ENCODE measurements at regions not wholly inside any gene's neighbourhood (a gene's known extent, or its start where the extent isn't known, plus 50 kb on each side); places are given as distances from the start of the nearest gene placed in this dataset.

DNA sequence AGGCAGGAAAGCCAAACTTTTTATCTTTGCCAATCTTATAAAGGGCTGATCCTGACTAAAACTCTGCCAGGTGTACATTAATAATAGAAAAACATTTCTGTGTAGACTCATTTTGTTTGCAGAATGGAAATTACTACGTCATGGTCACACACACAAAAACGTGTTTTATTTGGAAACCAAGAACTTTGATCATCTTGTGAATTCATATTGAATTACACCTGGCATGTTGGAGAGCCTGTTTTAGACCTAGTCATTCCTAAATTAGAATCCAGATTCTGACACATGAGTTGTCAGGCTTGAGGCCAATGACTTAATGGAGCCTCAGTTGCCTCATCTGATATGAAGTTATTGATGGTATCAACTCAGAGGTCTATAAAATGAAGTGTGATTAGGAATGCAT, 235.6 kb upstream of the TENM4 start:
- no peak overlapping the region for H3K56ac ChIP-seq (ENCODE audit: insufficient read length, low read depth, low read length)

More for the DNA sequence above, 235.6 kb upstream of the TENM4 start:
- WGBS (ENCODE audit: extremely low coverage, insufficient read length, low lambda C conversion rate), result no CpG with 5 or more reads among the region's 2 CpGs
- no peaks in the 10 kb centered on the region for H3K9me3 ChIP-seq (ENCODE audit: control insufficient read depth, low read depth, low read length)
- Mint-ChIP-seq H3K27me3 (ENCODE audit: low read depth) (peaks cover 23% of the 10 kb centered on the region), H3K9me3 (no peaks in the 10 kb centered on the region; a peak in 1 of 5 replicates), H3K27ac (no peak overlapping the region), H3K4me1 (peaks cover 61 to 62% of the 10 kb centered on the region in 2 experiments), H3K4me3 (no peak overlapping the region), H3K36me3 (ENCODE audit: insufficient read depth in 1 of 3, low read depth in 3 of 3) (no peaks in the 10 kb centered on the region)
- no peaks in the 10 kb centered on the region for H3K23me2 ChIP-seq (ENCODE audit: insufficient read length, low read depth, low read length, poor library complexity, severe bottlenecking)
- no peak overlapping the region for H2BK5ac ChIP-seq (ENCODE audit: insufficient read length, low read length)
- H2BK120ac ChIP-seq (ENCODE audit: low read depth, low read length, poor library complexity, severe bottlenecking), result no peak overlapping the region
- no peak overlapping the region for H2BK12ac ChIP-seq (ENCODE audit: insufficient read length, low read depth, low read length)
- H3K9ac ChIP-seq (ENCODE audit: extremely low read depth, insufficient read length, low read length), result no peak overlapping the region
- no peak overlapping the region for H3K4ac ChIP-seq (ENCODE audit: low read depth, low read length)
- no peaks in the 10 kb centered on the region for H4K20me1 ChIP-seq (ENCODE audit: control insufficient read depth, insufficient read depth, insufficient read length)
- no peak overlapping the region for H3K27ac ChIP-seq (ENCODE audit: insufficient read length, low read depth, low read length)
- no peak overlapping the region for H3K23ac ChIP-seq (ENCODE audit: insufficient read length, low read depth, low read length)
- no peak overlapping the region for H4K91ac ChIP-seq (ENCODE audit: insufficient read length, low read depth, low read length)
- H3K4me2 ChIP-seq (ENCODE audit: insufficient read depth, insufficient read length, low read length), result no peak overlapping the region
- no peak overlapping the region for H2BK15ac ChIP-seq (ENCODE audit: low read depth, low read length)
- no peaks in the 10 kb centered on the region for H3K79me2 ChIP-seq (ENCODE audit: insufficient read depth, low read length)
- no peak overlapping the region for H4K5ac ChIP-seq (ENCODE audit: insufficient read length, low read depth, low read length)
- no peak for TF ChIP-seq CTCF (conservative IDR thresholded peaks at IDR 0.05)
- H3T11ph ChIP-seq (ENCODE audit: low read length), result no peak overlapping the region
- no peaks in the 10 kb centered on the region for H3K27me3 ChIP-seq (ENCODE audit: insufficient read depth, low read length)
- no peak overlapping the region for H2BK20ac ChIP-seq (ENCODE audit: low read depth, low read length, poor library complexity, severe bottlenecking)
- H3K4me1 ChIP-seq (ENCODE audit: insufficient read depth, low read length), result no peaks in the 10 kb centered on the region; the same call in 1 of the 2 replicates
- H3K18ac ChIP-seq (ENCODE audit: insufficient read length, low read depth, low read length), result no peak overlapping the region
- H3K14ac ChIP-seq (ENCODE audit: insufficient read depth, low read length), result no peak overlapping the region
- no peak overlapping the region for H2AFZ ChIP-seq (ENCODE audit: low read length)
- H3K79me1 ChIP-seq (ENCODE audit: insufficient read depth, low read depth, low read length, poor library complexity, severe bottlenecking), result no peaks in the 10 kb centered on the region
- no peak for DNase-seq
- H2AK5ac ChIP-seq (ENCODE audit: insufficient read length, low read length), result no peak overlapping the region
- no peak overlapping the region for H4K8ac ChIP-seq (replicated peaks; ENCODE audit: insufficient read length, low read depth, low read length)

Measured in H9 (cell line).